GM23338 (cell line): ENCODE measurements at regions not wholly inside any gene's neighbourhood (a gene's known extent, or its start where the extent isn't known, plus 50 kb on each side); places are given as distances from the start of the nearest gene placed in this dataset.

ENCODE experiments used
- CREB1 ChIP-seq: fragments of 250-450 bp; sonication (Bioruptor Pico); IDR thresholded peaks from 2 replicates; pipeline ENCODE4 v1.5.0; 2020; ENCODE audit warnings: low read depth, mild to moderate bottlenecking, moderate library complexity
- EZH2 ChIP-seq: fragments of 200-600 bp; sonication (generic); IDR thresholded peaks from one replicate; pipeline ENCODE4 v1.8.0; 2017; ENCODE audit warnings: antibody characterized with exemption, mild to moderate bottlenecking, low read depth; ENCODE audit not compliant: unreplicated experiment
- ZNF114 ChIP-seq: fragments of 250-450 bp; sonication (Bioruptor Pico); IDR thresholded peaks from 2 replicates; pipeline ENCODE4 v1.5.0; 2020; ENCODE audit warnings: mild to moderate bottlenecking, moderate library complexity
- TF ChIP-seq, protein P1 (sequence below), 2 experiments: fragments of 200-600 bp in 1 of 2; sonication (generic) in 1 of 2; conservative IDR thresholded peaks; 2 replicates each; pipeline versions ENCODE4 v1.5.1 to v1.6.1; 2016 to 2017; ENCODE audit warnings: antibody characterized with exemption in 2 of 2, low read depth in 2 of 2, mild to moderate bottlenecking in 2 of 2, moderate library complexity in 1 of 2

DNA sequence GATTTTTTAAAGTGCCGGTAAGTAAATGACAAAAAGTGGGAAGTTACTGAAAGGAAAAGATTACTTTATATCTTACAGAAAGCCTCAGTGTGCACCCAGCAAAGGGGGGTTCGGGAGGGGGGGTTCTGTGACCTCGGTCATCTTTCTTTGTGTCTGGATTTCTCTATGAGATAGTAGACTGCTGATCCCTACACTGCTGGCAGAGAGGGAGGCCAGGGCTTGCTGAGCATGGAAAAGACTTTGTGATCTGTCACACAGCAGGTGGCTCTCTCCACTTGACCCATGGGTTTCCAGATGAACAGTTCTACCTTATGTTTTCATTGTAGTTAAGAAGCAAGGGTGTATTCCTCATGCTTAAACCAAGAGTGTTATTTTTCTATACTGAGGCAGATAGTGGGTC is 475.6 kb downstream of the PCDH10 start:
- TF ChIP-seq, protein P1, sequence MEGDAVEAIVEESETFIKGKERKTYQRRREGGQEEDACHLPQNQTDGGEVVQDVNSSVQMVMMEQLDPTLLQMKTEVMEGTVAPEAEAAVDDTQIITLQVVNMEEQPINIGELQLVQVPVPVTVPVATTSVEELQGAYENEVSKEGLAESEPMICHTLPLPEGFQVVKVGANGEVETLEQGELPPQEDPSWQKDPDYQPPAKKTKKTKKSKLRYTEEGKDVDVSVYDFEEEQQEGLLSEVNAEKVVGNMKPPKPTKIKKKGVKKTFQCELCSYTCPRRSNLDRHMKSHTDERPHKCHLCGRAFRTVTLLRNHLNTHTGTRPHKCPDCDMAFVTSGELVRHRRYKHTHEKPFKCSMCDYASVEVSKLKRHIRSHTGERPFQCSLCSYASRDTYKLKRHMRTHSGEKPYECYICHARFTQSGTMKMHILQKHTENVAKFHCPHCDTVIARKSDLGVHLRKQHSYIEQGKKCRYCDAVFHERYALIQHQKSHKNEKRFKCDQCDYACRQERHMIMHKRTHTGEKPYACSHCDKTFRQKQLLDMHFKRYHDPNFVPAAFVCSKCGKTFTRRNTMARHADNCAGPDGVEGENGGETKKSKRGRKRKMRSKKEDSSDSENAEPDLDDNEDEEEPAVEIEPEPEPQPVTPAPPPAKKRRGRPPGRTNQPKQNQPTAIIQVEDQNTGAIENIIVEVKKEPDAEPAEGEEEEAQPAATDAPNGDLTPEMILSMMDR (conservative IDR thresholded peaks at IDR 0.05; ENCODE audit: low read depth in 2 of 2) = no peak
- no peak for TF ChIP-seq EZH2
- TF ChIP-seq ZNF114 (CRISPR knock-in tag) = no peak
- TF ChIP-seq CREB1 (CRISPR knock-in tag) = no peak
